RWPE1 (cell line): ENCODE measurements at regions not wholly inside any gene's neighbourhood (a gene's known extent, or its start where the extent isn't known, plus 50 kb on each side); places are given as distances from the start of the nearest gene placed in this dataset.

Experiments used
- CTCF ChIA-PET: fragments of 350-600 bp; sonication (Branson Sonifier 250); formaldehyde crosslinking; extraction: SDS; loops from one replicate; lab custom pipeline; 2021; lab: Yijun Ruan, JAX
- POLR2A ChIA-PET: fragments of 400-600 bp; formaldehyde crosslinking; extraction: SDS; loops from one replicate; lab custom pipeline; 2020; ENCODE audit warnings: antibody characterized with exemption; ENCODE audit not compliant: low non-redundant PET; lab: Yijun Ruan, JAX
- DNase-seq: peaks from one replicate; pipeline ENCODE4 v3.0.0; 2012; ENCODE audit warnings: low spot score
- H3K27ac ChIP-seq: fragments of 450-650 bp; 2 replicates; pipeline ENCODE4 v1.5.1; 2017
- CTCF ChIP-seq: fragments of 450-650 bp; conservative IDR thresholded peaks from 2 replicates; pipeline ENCODE4 v1.5.1; 2017; ENCODE audit warnings: low read depth, mild to moderate bottlenecking

- CTCF ChIA-PET = interaction anchor here (0.6 kb wide), 1 partner anchor 169 kb away, joined by 3 read pairs; no protein-coding TSS in a partner anchor
- TF ChIP-seq CTCF = no peak
- no peak for DNase-seq
- POLR2A ChIA-PET = no interaction called here
- H3K27ac ChIP-seq = no peak overlapping the region
These were observed 461.1 kb upstream of the TGFBR2 start for GRCh38 chr3:30145281-30145680.

GRCh38 chr3:30146978-30147377 is 459.4 kb upstream of the TGFBR2 start:
- CTCF ChIA-PET = no interaction called here
- no peak overlapping the region for H3K27ac ChIP-seq
- no peak for DNase-seq
- TF ChIP-seq CTCF = no peak
- POLR2A ChIA-PET = no interaction called here

GRCh38 chr3:30154853-30155252 is 451.5 kb upstream of the TGFBR2 start:
- no peak for DNase-seq
- no peak for TF ChIP-seq CTCF
- no peak overlapping the region for H3K27ac ChIP-seq
- ChIA-PET CTCF (no interaction called here), POLR2A (no interaction called here)

- H3K27ac ChIP-seq = no peak overlapping the region
- ChIA-PET CTCF (no interaction called here), POLR2A (no interaction called here)
- no peak for DNase-seq
- no peak for TF ChIP-seq CTCF
These were observed 450.6 kb upstream of the TGFBR2 start for GRCh38 chr3:30155755-30156154.

GRCh38 chr3:30156586-30157498 is 449.6 kb upstream of the TGFBR2 start:
- no peak for TF ChIP-seq CTCF
- no peak overlapping the region for H3K27ac ChIP-seq
- ChIA-PET CTCF (no interaction called here), POLR2A (no interaction called here)
- DNase-seq = no peak

- no peak overlapping the region for H3K27ac ChIP-seq
- TF ChIP-seq CTCF = no peak
- ChIA-PET POLR2A (no interaction called here), CTCF (no interaction called here)
- DNase-seq = no peak
These were observed 445.0 kb upstream of the TGFBR2 start for GRCh38 chr3:30161375-30161774.
